ENCODE measurements at regions not wholly inside any gene's neighbourhood (a gene's known extent, or its start where the extent isn't known, plus 50 kb on each side); places are given as distances from the start of the nearest gene placed in this dataset.

GRCh38 chr2:187215532-187216240 lies 232.4 kb downstream of the CALCRL start (continued):
- no peak for TF ChIP-seq ZNF462 (CRISPR knock-in tag; IDR thresholded peaks at IDR 0.05)

GRCh38 chr2:187214306-187214705 lies 233.7 kb downstream of the CALCRL start:
- Mint-ChIP-seq H3K9me3 (peaks cover 17% of the 10 kb centered on the region), H3K27ac (no peak overlapping the region), H3K4me1 (peaks cover 15% of the 10 kb centered on the region), H3K36me3 (ENCODE audit: low read depth) (peaks cover 27% of the 10 kb centered on the region; the same call in 2 of the 3 replicates), H3K27me3 (ENCODE audit: insufficient read depth, low read depth, poor library complexity) (no peaks in the 10 kb centered on the region), H3K4me3 (no peak overlapping the region)
- Histone ChIP-seq H2AFZ (no peak overlapping the region), H3K36me3 (ENCODE audit: insufficient read depth) (no peaks in the 10 kb centered on the region), H4K20me1 (replicated peaks; ENCODE audit: insufficient read depth) (no peaks in the 10 kb centered on the region), H3K27ac (ENCODE audit: low read depth) (no peak overlapping the region), H3K9me2 (ENCODE audit: insufficient read depth) (peaks cover 20% of the 10 kb centered on the region), H3K27me3 (ENCODE audit: insufficient read depth) (no peaks in the 10 kb centered on the region), H3K4me1 (ENCODE audit: insufficient read depth) (peaks cover 10% of the 10 kb centered on the region; the same call in 1 of the 2 replicates), H3K79me2 (replicated peaks; ENCODE audit: insufficient read depth) (no peaks in the 10 kb centered on the region), H3F3A (replicated peaks; ENCODE audit: low read depth) (no peaks in the 10 kb centered on the region), H3K4me2 (no peak overlapping the region), H3K4me3 (no peak overlapping the region)
- ATAC-seq (no peak), DNase-seq (ENCODE audit: low spot score) (peak; percentile 10)
- TF ChIP-seq ZNF462 (CRISPR knock-in tag; IDR thresholded peaks at IDR 0.05) (no peak), STAT1 (IDR thresholded peaks at IDR 0.05; ENCODE audit: unreplicated experiment) (no peak), EZH2 (IDR thresholded peaks at IDR 0.05; ENCODE audit: low read depth, unreplicated experiment) (no peak)
- TF ChIP-seq, protein P1, sequence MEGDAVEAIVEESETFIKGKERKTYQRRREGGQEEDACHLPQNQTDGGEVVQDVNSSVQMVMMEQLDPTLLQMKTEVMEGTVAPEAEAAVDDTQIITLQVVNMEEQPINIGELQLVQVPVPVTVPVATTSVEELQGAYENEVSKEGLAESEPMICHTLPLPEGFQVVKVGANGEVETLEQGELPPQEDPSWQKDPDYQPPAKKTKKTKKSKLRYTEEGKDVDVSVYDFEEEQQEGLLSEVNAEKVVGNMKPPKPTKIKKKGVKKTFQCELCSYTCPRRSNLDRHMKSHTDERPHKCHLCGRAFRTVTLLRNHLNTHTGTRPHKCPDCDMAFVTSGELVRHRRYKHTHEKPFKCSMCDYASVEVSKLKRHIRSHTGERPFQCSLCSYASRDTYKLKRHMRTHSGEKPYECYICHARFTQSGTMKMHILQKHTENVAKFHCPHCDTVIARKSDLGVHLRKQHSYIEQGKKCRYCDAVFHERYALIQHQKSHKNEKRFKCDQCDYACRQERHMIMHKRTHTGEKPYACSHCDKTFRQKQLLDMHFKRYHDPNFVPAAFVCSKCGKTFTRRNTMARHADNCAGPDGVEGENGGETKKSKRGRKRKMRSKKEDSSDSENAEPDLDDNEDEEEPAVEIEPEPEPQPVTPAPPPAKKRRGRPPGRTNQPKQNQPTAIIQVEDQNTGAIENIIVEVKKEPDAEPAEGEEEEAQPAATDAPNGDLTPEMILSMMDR (conservative IDR thresholded peaks at IDR 0.05; ENCODE audit: low read depth in 2 of 2): peak in 1 of 2 experiments; percentile 42; a peak in 2 of 4 replicates

Measured in GM23338 (cell line).